Osteoblast (primary cell): ENCODE measurements at regions not wholly inside any gene's neighbourhood (a gene's known extent, or its start where the extent isn't known, plus 50 kb on each side); places are given as distances from the start of the nearest gene placed in this dataset.

Experiments
- DNase-seq: peaks from one replicate; pipeline ENCODE4 v3.0.0; 2011; ENCODE audit warnings: low spot score, mixed read lengths; ENCODE audit not compliant: insufficient read length; ENCODE audit errors: missing footprints
- H2AFZ ChIP-seq: 2 replicates; pipeline ENCODE4 v1.6.0; 2011; ENCODE audit warnings: mild to moderate bottlenecking, low read length
- H3K27ac ChIP-seq: 2 replicates; pipeline ENCODE4 v1.5.1; 2011; ENCODE audit warnings: mild to moderate bottlenecking, low read depth, low read length, moderate library complexity
- H3K27me3 ChIP-seq: 2 replicates; pipeline ENCODE4 v1.6.0; 2012; ENCODE audit warnings: mild to moderate bottlenecking, control low read depth, inconsistent platforms, low read length, moderate library complexity; ENCODE audit not compliant: insufficient read depth
- H3K36me3 ChIP-seq: 2 replicates; pipeline ENCODE4 v1.5.1; 2011; ENCODE audit warnings: mild to moderate bottlenecking, low read length, control low read depth, moderate library complexity; ENCODE audit not compliant: insufficient read depth
- H3K4me1 ChIP-seq: 2 replicates; pipeline ENCODE4 v1.5.1; 2011; ENCODE audit warnings: mild to moderate bottlenecking, low read length, control low read depth, moderate library complexity; ENCODE audit not compliant: insufficient read depth
- H3K4me2 ChIP-seq: 2 replicates; pipeline ENCODE4 v1.6.0; 2011; ENCODE audit warnings: mild to moderate bottlenecking, low read length; ENCODE audit not compliant: insufficient read depth
- H3K4me3 ChIP-seq: fragments of 200-600 bp; sonication (generic); 3 replicates; pipeline ENCODE4 v1.5.1; 2012; ENCODE audit warnings: mild to moderate bottlenecking, low read length, inconsistent platforms; ENCODE audit not compliant: insufficient read depth
- H3K79me2 ChIP-seq: 2 replicates; pipeline ENCODE4 v1.6.0; 2012; ENCODE audit warnings: mild to moderate bottlenecking, low read length, control low read depth, inconsistent platforms; ENCODE audit not compliant: insufficient read depth
- H3K9me3 ChIP-seq: 2 replicates; pipeline ENCODE4 v1.5.1; 2011; ENCODE audit warnings: low read depth, low read length, control low read depth
- H4K20me1 ChIP-seq: 2 replicates; pipeline ENCODE4 v1.6.0; 2012; ENCODE audit warnings: mild to moderate bottlenecking, low read length, control low read depth; ENCODE audit not compliant: insufficient read depth
- CTCF ChIP-seq: IDR thresholded peaks from 2 replicates; pipeline ENCODE4 v1.5.1; 2011; ENCODE audit warnings: mild to moderate bottlenecking, low read depth, low read length, moderate library complexity; ENCODE audit errors: extremely low read depth

- no peaks in the 10 kb centered on the region for H3K36me3 ChIP-seq
- TF ChIP-seq CTCF: no peak
- no peaks in the 10 kb centered on the region for H3K27me3 ChIP-seq
- H3K4me1 ChIP-seq: no peaks in the 10 kb centered on the region
- H3K27ac ChIP-seq: no peak overlapping the region
- no peak overlapping the region for H2AFZ ChIP-seq
- DNase-seq: no peak
- no peaks in the 10 kb centered on the region for H3K79me2 ChIP-seq
- no peak overlapping the region for H3K4me3 ChIP-seq
- H3K9me3 ChIP-seq: no peaks in the 10 kb centered on the region
- H4K20me1 ChIP-seq: no peaks in the 10 kb centered on the region
- no peak overlapping the region for H3K4me2 ChIP-seq
Observed at GRCh38 chr5:136484808-136485325, 119.5 kb upstream of the TRPC7 start.

- no peaks in the 10 kb centered on the region for H3K27me3 ChIP-seq
- H3K4me1 ChIP-seq: no peaks in the 10 kb centered on the region
- no peaks in the 10 kb centered on the region for H3K36me3 ChIP-seq
- no peaks in the 10 kb centered on the region for H3K79me2 ChIP-seq
- H3K9me3 ChIP-seq: no peaks in the 10 kb centered on the region
- TF ChIP-seq CTCF: no peak
- no peak for DNase-seq
- H4K20me1 ChIP-seq: no peaks in the 10 kb centered on the region
- no peak overlapping the region for H3K4me3 ChIP-seq
- no peak overlapping the region for H2AFZ ChIP-seq
- no peak overlapping the region for H3K4me2 ChIP-seq
- H3K27ac ChIP-seq: no peak overlapping the region
Observed at GRCh38 chr5:136482206-136482605, 116.9 kb upstream of the TRPC7 start.

- H2AFZ ChIP-seq: no peak overlapping the region
- H3K4me2 ChIP-seq: no peak overlapping the region
- H3K9me3 ChIP-seq: no peaks in the 10 kb centered on the region
- no peaks in the 10 kb centered on the region for H4K20me1 ChIP-seq
- no peaks in the 10 kb centered on the region for H3K36me3 ChIP-seq
- no peaks in the 10 kb centered on the region for H3K27me3 ChIP-seq
- no peak for TF ChIP-seq CTCF
- no peak overlapping the region for H3K4me3 ChIP-seq
- no peaks in the 10 kb centered on the region for H3K79me2 ChIP-seq
- no peak overlapping the region for H3K27ac ChIP-seq
- H3K4me1 ChIP-seq: no peaks in the 10 kb centered on the region
- DNase-seq: no peak
Observed at GRCh38 chr5:136474466-136474865, 109.1 kb upstream of the TRPC7 start.

- no peak overlapping the region for H2AFZ ChIP-seq
- no peak overlapping the region for H3K4me3 ChIP-seq
- H3K4me1 ChIP-seq: no peaks in the 10 kb centered on the region
- no peaks in the 10 kb centered on the region for H4K20me1 ChIP-seq
- no peaks in the 10 kb centered on the region for H3K79me2 ChIP-seq
- no peak overlapping the region for H3K27ac ChIP-seq
- no peak for DNase-seq
- TF ChIP-seq CTCF: no peak
- H3K36me3 ChIP-seq: no peaks in the 10 kb centered on the region
- H3K27me3 ChIP-seq: no peaks in the 10 kb centered on the region
- no peaks in the 10 kb centered on the region for H3K9me3 ChIP-seq
- H3K4me2 ChIP-seq: no peak overlapping the region
Observed at GRCh38 chr5:136467632-136468031, 102.3 kb upstream of the TRPC7 start.
